Activated CD4-positive, alpha-beta T cell treated with anti-CD3 and anti-CD28 coated beads, Interleukin-2, amount 50 U/mL, for 4 hours (primary cell): ENCODE measurements at regions not wholly inside any gene's neighbourhood (a gene's known extent, or its start where the extent isn't known, plus 50 kb on each side); places are given as distances from the start of the nearest gene placed in this dataset.
"Not testable (repeated sequence)": the region's sequence is repeated elsewhere in the genome, so short reads cannot be mapped to it uniquely, and the experiment has no call there.

Experiments
- DNase-seq, 2 experiments: peaks; one replicate each; pipeline ENCODE4 v3.0.0-alpha.2; 2020

- no peak for DNase-seq
Measured at GRCh38 chr7:68691261-68692216, 906.7 kb upstream of the AUTS2 start.

GRCh38 chr7:68692511-68692910 is 905.8 kb upstream of the AUTS2 start:
- DNase-seq = no peak

GRCh38 chr7:68694656-68695055 is 903.6 kb upstream of the AUTS2 start:
- DNase-seq = no peak

GRCh38 chr7:68697796-68698280 is 900.4 kb upstream of the AUTS2 start:
- DNase-seq = no peak

- DNase-seq = no peak
Measured at GRCh38 chr7:68699090-68699711, 899.1 kb upstream of the AUTS2 start.

- DNase-seq = no peak
Measured at GRCh38 chr7:68700414-68700813, 897.9 kb upstream of the AUTS2 start.

GRCh38 chr7:68706291-68706690 is 892.0 kb upstream of the AUTS2 start:
- no peak for DNase-seq

- DNase-seq = no peak
Measured at GRCh38 chr7:68707159-68707558, 891.1 kb upstream of the AUTS2 start.

GRCh38 chr7:68707958-68708357 is 890.3 kb upstream of the AUTS2 start:
- no peak for DNase-seq

- DNase-seq = no peak
Measured at GRCh38 chr7:68712956-68713495, 885.2 kb upstream of the AUTS2 start.

- DNase-seq = not testable (repeated sequence)
Measured at GRCh38 chr7:68714135-68714534, 884.1 kb upstream of the AUTS2 start.

GRCh38 chr7:68715907-68716306 is 882.4 kb upstream of the AUTS2 start:
- DNase-seq = no peak

- no peak for DNase-seq
Measured at GRCh38 chr7:68717176-68717575, 881.1 kb upstream of the AUTS2 start.

GRCh38 chr7:68718097-68718551 is 880.2 kb upstream of the AUTS2 start:
- DNase-seq = no peak

- no peak for DNase-seq
Measured at GRCh38 chr7:68720697-68721096, 877.6 kb upstream of the AUTS2 start.

GRCh38 chr7:68722044-68722443 is 876.2 kb upstream of the AUTS2 start:
- DNase-seq = no peak

- no peak for DNase-seq
Measured at GRCh38 chr7:68724965-68725364, 873.3 kb upstream of the AUTS2 start.

- DNase-seq = no peak
Measured at GRCh38 chr7:68725843-68726785, 872.2 kb upstream of the AUTS2 start.

GRCh38 chr7:68728720-68729119 is 869.6 kb upstream of the AUTS2 start:
- not testable (repeated sequence) for DNase-seq

GRCh38 chr7:68729371-68729770 is 868.9 kb upstream of the AUTS2 start:
- DNase-seq = no peak

GRCh38 chr7:68730194-68730593 is 868.1 kb upstream of the AUTS2 start:
- DNase-seq = no peak

GRCh38 chr7:68730964-68731363 is 867.3 kb upstream of the AUTS2 start:
- DNase-seq = no peak
